H9 (cell line): ENCODE measurements at regions not wholly inside any gene's neighbourhood (a gene's known extent, or its start where the extent isn't known, plus 50 kb on each side); places are given as distances from the start of the nearest gene placed in this dataset.

Source experiments
- DNase-seq: peaks from one replicate; pipeline ENCODE4 v3.0.0-alpha.2; 2017
- H2AFZ ChIP-seq: one replicate; pipeline ENCODE4 v1.6.1; 2013; ENCODE audit warnings: mild to moderate bottlenecking, low read length, control low read depth, moderate library complexity
- H2AK5ac ChIP-seq: 2 replicates; pipeline ENCODE4 v1.6.1; 2013; ENCODE audit warnings: low read length, control low read depth, mixed read lengths; ENCODE audit not compliant: insufficient read length
- H2BK120ac ChIP-seq: one replicate; pipeline ENCODE4 v1.6.1; 2013; ENCODE audit warnings: low read depth, mild to moderate bottlenecking, low read length, control low read depth, inconsistent platforms; ENCODE audit not compliant: poor library complexity, severe bottlenecking
- H2BK12ac ChIP-seq: 2 replicates; pipeline ENCODE4 v1.6.1; 2013; ENCODE audit warnings: low read length, control low read depth, mixed read lengths, low read depth; ENCODE audit not compliant: insufficient read length
- H2BK15ac ChIP-seq: 2 replicates; pipeline ENCODE4 v1.6.1; 2013; ENCODE audit warnings: low read depth, low read length, control low read depth
- H2BK20ac ChIP-seq: one replicate; pipeline ENCODE4 v1.6.1; 2013; ENCODE audit warnings: low read depth, mild to moderate bottlenecking, low read length, control low read depth, inconsistent platforms; ENCODE audit not compliant: poor library complexity, severe bottlenecking
- H2BK5ac ChIP-seq: 2 replicates; pipeline ENCODE4 v1.6.1; 2013; ENCODE audit warnings: low read length, control low read depth, mixed read lengths; ENCODE audit not compliant: insufficient read length
- H3K14ac ChIP-seq: 2 replicates; pipeline ENCODE4 v1.6.1; 2013; ENCODE audit warnings: low read length, control low read depth; ENCODE audit not compliant: insufficient read depth
- H3K18ac ChIP-seq: 2 replicates; pipeline ENCODE4 v1.6.1; 2013; ENCODE audit warnings: low read depth, mild to moderate bottlenecking, mixed read lengths, low read length, control low read depth; ENCODE audit not compliant: insufficient read length
- H3K23ac ChIP-seq: 2 replicates; pipeline ENCODE4 v1.6.1; 2013; ENCODE audit warnings: low read length, control low read depth, mixed read lengths, low read depth; ENCODE audit not compliant: insufficient read length
- H3K23me2 ChIP-seq: 2 replicates; pipeline ENCODE4 v1.6.1; 2013; ENCODE audit warnings: low read depth, mild to moderate bottlenecking, mixed read lengths, low read length, control low read depth; ENCODE audit not compliant: insufficient read length, poor library complexity, severe bottlenecking
- H3K27ac ChIP-seq: 2 replicates; pipeline ENCODE4 v1.5.1; 2013; ENCODE audit warnings: low read length, control low read depth, mixed read lengths, low read depth; ENCODE audit not compliant: insufficient read length
- H3K27me3 ChIP-seq: 2 replicates; pipeline ENCODE4 v1.6.1; 2013; ENCODE audit warnings: low read length, control low read depth, inconsistent platforms; ENCODE audit not compliant: insufficient read depth
- H3K4ac ChIP-seq: 2 replicates; pipeline ENCODE4 v1.6.1; 2013; ENCODE audit warnings: low read depth, mild to moderate bottlenecking, control low read depth, inconsistent platforms, low read length, moderate library complexity
- H3K4me1 ChIP-seq: 2 replicates; pipeline ENCODE4 v1.6.1; 2013; ENCODE audit warnings: low read length, control low read depth, inconsistent platforms; ENCODE audit not compliant: insufficient read depth
- H3K4me2 ChIP-seq: 2 replicates; pipeline ENCODE4 v1.6.1; 2013; ENCODE audit warnings: low read length, control low read depth, mixed read lengths; ENCODE audit not compliant: insufficient read length, insufficient read depth
- H3K56ac ChIP-seq: 2 replicates; pipeline ENCODE4 v1.6.1; 2013; ENCODE audit warnings: low read depth, mild to moderate bottlenecking, mixed read lengths, low read length, control low read depth; ENCODE audit not compliant: insufficient read length
- H3K79me1 ChIP-seq: 2 replicates; pipeline ENCODE4 v1.6.1; 2013; ENCODE audit warnings: low read depth, mild to moderate bottlenecking, moderate library complexity, low read length, control low read depth, inconsistent platforms; ENCODE audit not compliant: insufficient read depth, poor library complexity, severe bottlenecking
- H3K79me2 ChIP-seq: 2 replicates; pipeline ENCODE4 v1.6.1; 2013; ENCODE audit warnings: low read length, control low read depth, inconsistent platforms; ENCODE audit not compliant: insufficient read depth
- H3K9ac ChIP-seq: 2 replicates; pipeline ENCODE4 v1.6.1; 2013; ENCODE audit warnings: low read length, control low read depth, mixed read lengths; ENCODE audit not compliant: insufficient read length; ENCODE audit errors: extremely low read depth
- H3K9me3 ChIP-seq: one replicate; pipeline ENCODE4 v1.6.1; 2013; ENCODE audit warnings: low read depth, low read length, inconsistent platforms; ENCODE audit not compliant: control insufficient read depth
- H3T11ph ChIP-seq: one replicate; pipeline ENCODE4 v1.6.1; 2013; ENCODE audit warnings: mild to moderate bottlenecking, low read length, control low read depth, inconsistent platforms
- H4K20me1 ChIP-seq: one replicate; pipeline ENCODE4 v1.6.1; 2013; ENCODE audit not compliant: control insufficient read depth, insufficient read length, insufficient read depth
- H4K5ac ChIP-seq: 2 replicates; pipeline ENCODE4 v1.6.1; 2013; ENCODE audit warnings: low read depth, mild to moderate bottlenecking, mixed read lengths, low read length, control low read depth; ENCODE audit not compliant: insufficient read length
- H4K8ac ChIP-seq: replicated peaks from 2 replicates; pipeline ENCODE4 v1.6.1; 2013; ENCODE audit warnings: low read length, control low read depth, mixed read lengths, low read depth; ENCODE audit not compliant: insufficient read length
- H4K91ac ChIP-seq: 2 replicates; pipeline ENCODE4 v1.6.1; 2013; ENCODE audit warnings: low read depth, mild to moderate bottlenecking, moderate library complexity, mixed read lengths, low read length, control low read depth; ENCODE audit not compliant: insufficient read length
- H3K27ac Mint-ChIP-seq, 3 experiments: 2 replicates in 2 of 3; 3 replicates in 1 of 3; pipeline ENCODE4 v1.8.0; 2020 to 2021; ENCODE audit warnings: mixed read lengths in 3 of 3, mild to moderate bottlenecking in 1 of 3, moderate library complexity in 1 of 3
- H3K27me3 Mint-ChIP-seq: 2 replicates; pipeline ENCODE4 v1.8.0; 2021; ENCODE audit warnings: low read depth, mild to moderate bottlenecking, moderate library complexity, mixed read lengths
- H3K36me3 Mint-ChIP-seq, 3 experiments: 2 replicates in 2 of 3; 3 replicates in 1 of 3; pipeline ENCODE4 v1.8.0; 2020 to 2021; ENCODE audit warnings: low read depth in 3 of 3, mixed read lengths in 3 of 3; ENCODE audit not compliant: insufficient read depth in 1 of 3
- H3K4me1 Mint-ChIP-seq, 2 experiments: 2 replicates each; pipeline ENCODE4 v1.8.0; 2020; ENCODE audit warnings: mixed read lengths in 2 of 2
- H3K4me3 Mint-ChIP-seq, 2 experiments: 2 replicates in 1 of 2; 3 replicates in 1 of 2; pipeline ENCODE4 v1.8.0; 2020 to 2021; ENCODE audit warnings: mild to moderate bottlenecking in 2 of 2, mixed read lengths in 2 of 2, moderate library complexity in 1 of 2
- H3K9me3 Mint-ChIP-seq, 2 experiments: 2 replicates in 1 of 2; 3 replicates in 1 of 2; pipeline ENCODE4 v1.8.0; 2020; ENCODE audit warnings: mild to moderate bottlenecking in 2 of 2, mixed read lengths in 2 of 2, moderate library complexity in 1 of 2
- WGBS: extraction: QIAGEN DNeasy Blood & Tissue Kit; methylation state at CpG from one replicate; pipeline ENCODE4 v1.1.7; 2013; ENCODE audit warnings: missing lambda C conversion rate, low lambda C conversion rate, mixed read lengths; ENCODE audit not compliant: insufficient read length; ENCODE audit errors: extremely low coverage; 5-methylcytosine and 5-hydroxymethylcytosine counted together
- TF ChIP-seq, protein P1 (sequence below): fragments of 200-600 bp; sonication (generic); conservative IDR thresholded peaks from 3 replicates; pipeline ENCODE4 v1.8.0; 2021; ENCODE audit warnings: antibody characterized with exemption, mild to moderate bottlenecking

DNA sequence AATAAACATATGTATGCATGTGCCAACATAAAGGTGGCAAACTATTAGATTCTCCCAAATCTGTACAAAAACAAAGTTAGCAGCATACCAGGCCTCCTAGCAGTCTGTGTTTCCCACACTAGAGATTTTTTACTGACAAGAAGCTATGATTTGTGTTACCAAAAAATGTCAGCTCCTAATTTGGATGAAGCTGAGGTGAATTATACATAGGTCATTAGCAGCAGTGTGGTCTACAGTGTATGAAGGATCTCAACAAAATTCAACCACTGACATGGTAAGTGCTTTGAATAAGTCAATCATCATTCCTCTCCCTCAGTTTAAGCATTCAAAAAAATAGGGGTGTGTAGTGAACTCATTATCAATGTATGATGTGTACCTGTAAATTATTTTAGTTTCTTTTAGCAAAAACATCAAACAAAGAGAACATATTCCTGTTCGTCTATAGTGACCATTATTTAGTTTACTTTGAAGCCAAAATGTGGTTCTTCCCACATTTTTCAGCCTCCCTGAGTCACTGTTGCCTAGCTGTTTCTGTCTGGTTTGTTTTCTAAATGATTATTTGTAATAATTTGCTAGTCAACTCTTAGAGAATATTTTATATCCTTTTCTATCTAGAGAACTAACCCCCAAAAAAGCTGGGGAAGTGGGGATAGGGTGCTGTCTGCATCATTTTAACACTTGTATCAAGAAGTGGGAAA lies 52.1 kb upstream of the RGMB start:
- Histone ChIP-seq H3K9me3 (no peaks in the 10 kb centered on the region), H3K23ac (no peak overlapping the region), H4K8ac (no peak overlapping the region), H2BK15ac (no peak overlapping the region), H3K4ac (no peak overlapping the region), H3K14ac (no peak overlapping the region), H3K23me2 (no peaks in the 10 kb centered on the region), H3K27me3 (no peaks in the 10 kb centered on the region), H2BK12ac (no peak overlapping the region), H2AFZ (no peak overlapping the region), H4K5ac (no peak overlapping the region), H3K4me1 (no peaks in the 10 kb centered on the region), H3K79me1 (no peaks in the 10 kb centered on the region), H3K56ac (no peak overlapping the region), H3K18ac (no peak overlapping the region), H3K4me2 (no peak overlapping the region), H3K79me2 (no peaks in the 10 kb centered on the region), H4K91ac (no peak overlapping the region), H3K27ac (no peak overlapping the region), H2BK20ac (no peak overlapping the region), H4K20me1 (no peaks in the 10 kb centered on the region), H2AK5ac (no peak overlapping the region), H2BK5ac (no peak overlapping the region), H3T11ph (no peak overlapping the region), H2BK120ac (no peak overlapping the region), H3K9ac (no peak overlapping the region)
- Mint-ChIP-seq H3K36me3 (peaks cover 0 to 8% (median 2%) of the 10 kb centered on the region in 3 experiments; a peak in 4 of 7 replicates), H3K9me3 (peaks cover 10 to 14% of the 10 kb centered on the region in 2 experiments), H3K4me1 (peaks cover 0 to 3% of the 10 kb centered on the region in 2 experiments; a peak in 1 of 4 replicates), H3K4me3 (no peak overlapping the region), H3K27me3 (no peaks in the 10 kb centered on the region), H3K27ac (no peak overlapping the region)
- TF ChIP-seq, protein P1, sequence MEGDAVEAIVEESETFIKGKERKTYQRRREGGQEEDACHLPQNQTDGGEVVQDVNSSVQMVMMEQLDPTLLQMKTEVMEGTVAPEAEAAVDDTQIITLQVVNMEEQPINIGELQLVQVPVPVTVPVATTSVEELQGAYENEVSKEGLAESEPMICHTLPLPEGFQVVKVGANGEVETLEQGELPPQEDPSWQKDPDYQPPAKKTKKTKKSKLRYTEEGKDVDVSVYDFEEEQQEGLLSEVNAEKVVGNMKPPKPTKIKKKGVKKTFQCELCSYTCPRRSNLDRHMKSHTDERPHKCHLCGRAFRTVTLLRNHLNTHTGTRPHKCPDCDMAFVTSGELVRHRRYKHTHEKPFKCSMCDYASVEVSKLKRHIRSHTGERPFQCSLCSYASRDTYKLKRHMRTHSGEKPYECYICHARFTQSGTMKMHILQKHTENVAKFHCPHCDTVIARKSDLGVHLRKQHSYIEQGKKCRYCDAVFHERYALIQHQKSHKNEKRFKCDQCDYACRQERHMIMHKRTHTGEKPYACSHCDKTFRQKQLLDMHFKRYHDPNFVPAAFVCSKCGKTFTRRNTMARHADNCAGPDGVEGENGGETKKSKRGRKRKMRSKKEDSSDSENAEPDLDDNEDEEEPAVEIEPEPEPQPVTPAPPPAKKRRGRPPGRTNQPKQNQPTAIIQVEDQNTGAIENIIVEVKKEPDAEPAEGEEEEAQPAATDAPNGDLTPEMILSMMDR = no peak
- DNase-seq = no peak
- no CpG with 5 or more reads among the region's 1 CpG for WGBS
